ENCODE measurements at regions not wholly inside any gene's neighbourhood (a gene's known extent, or its start where the extent isn't known, plus 50 kb on each side); places are given as distances from the start of the nearest gene placed in this dataset.

GRCh38 chr7:25831062-25831691 is 320.8 kb upstream of the NFE2L3 start:
- no peak for TF ChIP-seq POLR2A (IDR thresholded peaks at IDR 0.05; ENCODE audit: low read length)
- TF ChIP-seq GATA1 (IDR thresholded peaks at IDR 0.05; ENCODE audit: low read depth, low read length): no peak

Data from erythroblast (primary cell).